ENCODE measurements at regions not wholly inside any gene's neighbourhood (a gene's known extent, or its start where the extent isn't known, plus 50 kb on each side); places are given as distances from the start of the nearest gene placed in this dataset.

GRCh38 chr16:55030944-55031343 is 100.3 kb downstream of the IRX5 start:
- no peak overlapping the region for H3K27ac ChIP-seq
- no peak for TF ChIP-seq ZFX (IDR thresholded peaks at IDR 0.05)
- TF ChIP-seq, protein P1, sequence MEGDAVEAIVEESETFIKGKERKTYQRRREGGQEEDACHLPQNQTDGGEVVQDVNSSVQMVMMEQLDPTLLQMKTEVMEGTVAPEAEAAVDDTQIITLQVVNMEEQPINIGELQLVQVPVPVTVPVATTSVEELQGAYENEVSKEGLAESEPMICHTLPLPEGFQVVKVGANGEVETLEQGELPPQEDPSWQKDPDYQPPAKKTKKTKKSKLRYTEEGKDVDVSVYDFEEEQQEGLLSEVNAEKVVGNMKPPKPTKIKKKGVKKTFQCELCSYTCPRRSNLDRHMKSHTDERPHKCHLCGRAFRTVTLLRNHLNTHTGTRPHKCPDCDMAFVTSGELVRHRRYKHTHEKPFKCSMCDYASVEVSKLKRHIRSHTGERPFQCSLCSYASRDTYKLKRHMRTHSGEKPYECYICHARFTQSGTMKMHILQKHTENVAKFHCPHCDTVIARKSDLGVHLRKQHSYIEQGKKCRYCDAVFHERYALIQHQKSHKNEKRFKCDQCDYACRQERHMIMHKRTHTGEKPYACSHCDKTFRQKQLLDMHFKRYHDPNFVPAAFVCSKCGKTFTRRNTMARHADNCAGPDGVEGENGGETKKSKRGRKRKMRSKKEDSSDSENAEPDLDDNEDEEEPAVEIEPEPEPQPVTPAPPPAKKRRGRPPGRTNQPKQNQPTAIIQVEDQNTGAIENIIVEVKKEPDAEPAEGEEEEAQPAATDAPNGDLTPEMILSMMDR (conservative IDR thresholded peaks at IDR 0.05), result no peak

DNA sequence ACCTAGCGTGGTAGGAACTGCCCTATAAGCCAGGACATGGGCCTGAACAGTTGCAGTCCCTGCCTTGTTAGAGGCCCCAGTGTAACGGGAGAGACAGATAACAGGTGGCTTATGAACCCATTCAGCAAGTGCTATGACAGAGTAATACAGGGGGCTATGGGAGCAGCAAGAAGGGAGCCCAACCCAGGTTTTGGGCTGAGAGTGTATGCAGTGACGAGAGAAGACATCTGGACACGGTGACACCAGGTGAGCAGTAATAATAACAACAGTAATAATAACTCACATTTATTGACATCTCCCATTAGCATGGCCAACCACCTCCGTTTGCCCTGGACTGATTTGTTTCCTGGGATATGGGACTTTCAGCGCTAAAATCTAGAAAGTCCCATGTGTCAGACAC is 100.8 kb downstream of the IRX5 start:
- no peak overlapping the region for H3K27ac ChIP-seq
- TF ChIP-seq ZFX (IDR thresholded peaks at IDR 0.05), result no peak
- TF ChIP-seq, protein P1 (conservative IDR thresholded peaks at IDR 0.05), result no peak

GRCh38 chr16:55033225-55034156 is 102.8 kb downstream of the IRX5 start:
- H3K27ac ChIP-seq, result no peak overlapping the region
- TF ChIP-seq, protein P1 (conservative IDR thresholded peaks at IDR 0.05), result peak; percentile 12
- no peak for TF ChIP-seq ZFX (IDR thresholded peaks at IDR 0.05)

DNA sequence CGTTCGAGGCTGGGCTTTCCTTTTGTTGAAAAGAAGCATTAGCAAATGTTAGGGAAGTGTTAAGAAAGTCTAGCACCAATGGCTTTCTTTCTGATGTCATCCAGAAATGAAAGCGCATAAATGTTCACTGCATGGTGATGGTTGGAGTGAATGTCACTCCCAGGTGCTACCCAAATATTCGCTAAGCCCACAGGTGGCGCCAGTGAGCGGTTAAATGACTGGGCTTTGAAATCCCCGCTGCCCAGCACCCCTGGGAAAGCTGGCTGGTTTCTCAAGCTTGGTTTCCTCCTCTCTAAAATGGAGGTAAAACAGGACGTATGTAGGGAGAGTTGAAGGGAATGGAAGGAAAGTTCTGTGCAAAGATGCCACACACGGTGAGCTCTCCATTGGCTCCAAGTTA is 104.4 kb downstream of the IRX5 start:
- TF ChIP-seq ZFX (IDR thresholded peaks at IDR 0.05), result no peak
- TF ChIP-seq, protein P1 (conservative IDR thresholded peaks at IDR 0.05), result peak; percentile 75

DNA sequence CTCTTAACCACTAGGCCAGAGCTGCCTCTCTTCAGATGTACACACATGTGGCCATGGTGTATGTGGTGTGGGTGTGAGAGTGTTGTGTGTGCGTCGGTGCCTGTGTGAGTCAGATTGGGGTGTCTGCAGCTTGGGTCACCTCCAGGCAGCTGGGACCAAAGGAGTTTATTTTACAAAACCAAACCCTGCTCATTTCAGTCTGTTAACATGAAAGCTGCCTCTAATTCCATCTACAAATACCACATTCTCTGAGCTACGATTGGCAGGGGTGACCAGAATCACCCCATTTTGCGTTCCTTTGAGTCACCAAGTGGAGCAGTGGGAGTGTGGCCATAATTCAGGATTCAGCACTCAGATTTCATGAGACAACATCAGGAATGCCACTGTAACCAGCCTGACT is 105.3 kb downstream of the IRX5 start:
- no peak overlapping the region for H3K27ac ChIP-seq
- no peak for TF ChIP-seq ZFX (IDR thresholded peaks at IDR 0.05)
- TF ChIP-seq, protein P1 (conservative IDR thresholded peaks at IDR 0.05), result no peak

More for the DNA sequence above, 104.4 kb downstream of the IRX5 start:
- no peak overlapping the region for H3K27ac ChIP-seq

DNA sequence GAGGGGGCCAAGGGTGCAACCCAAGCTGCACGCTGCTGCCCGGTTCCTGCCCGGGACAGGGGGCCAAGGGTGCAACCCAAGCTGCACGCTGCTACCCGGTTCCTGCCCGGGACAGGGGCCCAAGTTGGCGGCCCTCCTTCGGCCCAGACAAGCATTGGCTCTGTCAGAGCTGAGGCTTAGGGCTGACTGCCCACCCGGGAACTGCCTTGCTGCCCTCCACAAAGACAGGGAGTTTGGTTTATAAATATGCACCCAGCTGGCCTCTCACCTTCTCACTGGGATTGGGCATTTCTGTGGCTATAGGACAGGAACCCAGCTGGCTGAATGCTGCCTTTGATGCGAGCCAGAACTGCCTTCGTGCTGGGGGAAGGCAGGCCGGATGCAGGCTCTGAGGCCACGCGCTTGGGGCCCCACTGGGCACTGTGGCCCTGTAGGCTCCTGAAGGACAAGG is 105.7 kb downstream of the IRX5 start:
- no peak overlapping the region for H3K27ac ChIP-seq
- no peak for TF ChIP-seq ZFX (IDR thresholded peaks at IDR 0.05)
- TF ChIP-seq, protein P1 (conservative IDR thresholded peaks at IDR 0.05), result no peak

DNA sequence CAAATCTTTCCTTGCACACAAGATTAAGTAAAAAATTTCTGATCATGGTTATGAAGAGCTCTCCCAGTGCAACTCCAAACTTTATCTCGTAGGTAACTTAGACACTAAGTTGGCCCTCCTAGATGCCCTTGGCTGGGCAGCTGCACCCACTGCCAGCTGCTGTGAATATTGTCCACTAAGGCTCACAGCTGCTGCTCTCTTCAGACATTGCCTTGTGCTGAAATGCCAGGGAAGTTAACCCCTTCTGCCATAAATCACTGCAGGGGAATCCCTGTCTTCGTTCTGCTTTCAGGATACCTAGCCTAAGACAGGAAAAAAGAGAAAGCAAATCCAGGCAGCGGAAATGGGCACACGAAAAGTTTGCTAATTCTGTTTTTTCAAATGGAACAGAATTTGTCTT is 106.4 kb downstream of the IRX5 start:
- TF ChIP-seq, protein P1 (conservative IDR thresholded peaks at IDR 0.05), result no peak
- no peak for TF ChIP-seq ZFX (IDR thresholded peaks at IDR 0.05)
- no peak overlapping the region for H3K27ac ChIP-seq
